LNCAP (cell line): ENCODE measurements at regions not wholly inside any gene's neighbourhood (a gene's known extent, or its start where the extent isn't known, plus 50 kb on each side); places are given as distances from the start of the nearest gene placed in this dataset.

Source experiments
- TF ChIP-seq, protein P1 (sequence below): fragments of 450-650 bp; IDR thresholded peaks from 2 replicates; pipeline ENCODE4 v1.5.1; 2017; ENCODE audit warnings: mild to moderate bottlenecking

- TF ChIP-seq, protein P1, sequence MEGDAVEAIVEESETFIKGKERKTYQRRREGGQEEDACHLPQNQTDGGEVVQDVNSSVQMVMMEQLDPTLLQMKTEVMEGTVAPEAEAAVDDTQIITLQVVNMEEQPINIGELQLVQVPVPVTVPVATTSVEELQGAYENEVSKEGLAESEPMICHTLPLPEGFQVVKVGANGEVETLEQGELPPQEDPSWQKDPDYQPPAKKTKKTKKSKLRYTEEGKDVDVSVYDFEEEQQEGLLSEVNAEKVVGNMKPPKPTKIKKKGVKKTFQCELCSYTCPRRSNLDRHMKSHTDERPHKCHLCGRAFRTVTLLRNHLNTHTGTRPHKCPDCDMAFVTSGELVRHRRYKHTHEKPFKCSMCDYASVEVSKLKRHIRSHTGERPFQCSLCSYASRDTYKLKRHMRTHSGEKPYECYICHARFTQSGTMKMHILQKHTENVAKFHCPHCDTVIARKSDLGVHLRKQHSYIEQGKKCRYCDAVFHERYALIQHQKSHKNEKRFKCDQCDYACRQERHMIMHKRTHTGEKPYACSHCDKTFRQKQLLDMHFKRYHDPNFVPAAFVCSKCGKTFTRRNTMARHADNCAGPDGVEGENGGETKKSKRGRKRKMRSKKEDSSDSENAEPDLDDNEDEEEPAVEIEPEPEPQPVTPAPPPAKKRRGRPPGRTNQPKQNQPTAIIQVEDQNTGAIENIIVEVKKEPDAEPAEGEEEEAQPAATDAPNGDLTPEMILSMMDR = no peak
Measured at GRCh38 chr15:66641485-66642315, 60.3 kb upstream of the SMAD6 start.

GRCh38 chr15:66642514-66642913 lies 59.5 kb upstream of the SMAD6 start:
- TF ChIP-seq, protein P1 = no peak

DNA sequence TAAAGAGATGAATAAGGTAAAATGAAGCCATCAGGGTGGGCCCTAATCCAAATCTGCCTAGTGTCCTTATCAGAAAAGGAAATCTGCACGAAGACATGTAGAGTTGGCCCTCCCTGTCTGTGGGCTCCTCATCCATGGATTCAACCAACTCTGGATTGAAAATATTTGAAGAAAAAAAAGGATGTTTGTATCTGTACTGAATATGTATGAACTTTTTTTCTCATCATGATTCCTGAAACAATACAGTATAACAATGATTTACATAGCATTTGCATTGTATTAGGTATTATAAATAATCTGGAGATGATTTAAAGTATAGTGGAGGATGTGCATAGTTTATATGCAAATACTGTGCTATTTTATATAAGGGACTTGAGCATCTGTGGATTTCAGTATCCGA lies 59.0 kb upstream of the SMAD6 start:
- TF ChIP-seq, protein P1 = no peak

GRCh38 chr15:66644000-66644787 lies 57.8 kb upstream of the SMAD6 start:
- TF ChIP-seq, protein P1 = no peak

- TF ChIP-seq, protein P1 = no peak
Measured at GRCh38 chr15:66644869-66645268, 57.2 kb upstream of the SMAD6 start.

- TF ChIP-seq, protein P1 = no peak
Measured at GRCh38 chr15:66646308-66646707, 55.7 kb upstream of the SMAD6 start.

- TF ChIP-seq, protein P1 = no peak
Measured at GRCh38 chr15:66646799-66647198, 55.2 kb upstream of the SMAD6 start.
